Calu3 (cell line): ENCODE measurements at regions not wholly inside any gene's neighbourhood (a gene's known extent, or its start where the extent isn't known, plus 50 kb on each side); places are given as distances from the start of the nearest gene placed in this dataset.
A peak's percentile ranks its signal among the peaks of the same experiment; 100 is the strongest.

ENCODE experiments used
- BruUV-seq: library from RNA; stranded (reverse); fragments of 400-500 nt; replicated peaks from 2 replicates; lab custom pipeline; 2021; lab: Mats Ljungman, UMichigan
- CTCF ChIA-PET: fragments of 300-600 bp; sonication (Branson Sonifier 250); formaldehyde crosslinking; loops from one replicate; lab custom pipeline; 2022; ENCODE audit warnings: antibody characterized with exemption; lab: Charles Lee
- DNase-seq: peaks from one replicate; pipeline ENCODE4 v3.0.0; 2022
- H3K27ac Mint-ChIP-seq: one replicate; pipeline ENCODE4 v1.8.0; 2022; ENCODE audit warnings: mixed read lengths; ENCODE audit not compliant: unreplicated experiment
- H3K27me3 Mint-ChIP-seq: one replicate; pipeline ENCODE4 v1.8.0; 2022; ENCODE audit warnings: mixed read lengths; ENCODE audit not compliant: unreplicated experiment
- H3K36me3 Mint-ChIP-seq: one replicate; pipeline ENCODE4 v1.8.0; 2022; ENCODE audit warnings: mild to moderate bottlenecking, moderate library complexity, mixed read lengths; ENCODE audit not compliant: insufficient read depth, unreplicated experiment
- H3K4me1 Mint-ChIP-seq: one replicate; pipeline ENCODE4 v1.8.0; 2022; ENCODE audit warnings: mild to moderate bottlenecking, low read depth, mixed read lengths; ENCODE audit not compliant: unreplicated experiment
- H3K4me3 Mint-ChIP-seq: one replicate; pipeline ENCODE4 v1.8.0; 2022; ENCODE audit warnings: mild to moderate bottlenecking, low read depth, moderate library complexity, mixed read lengths; ENCODE audit not compliant: unreplicated experiment
- H3K9me3 Mint-ChIP-seq: one replicate; pipeline ENCODE4 v1.8.0; 2022; ENCODE audit warnings: low read depth, mixed read lengths; ENCODE audit not compliant: unreplicated experiment
- intact Hi-C: fragments of 100-400 bp; cut with micrococcal nuclease; formaldehyde crosslinking; loops from one replicate; pipeline ENCODE4 v1.10.0; 2022; ENCODE audit not compliant: unreplicated experiment
- TF ChIP-seq, protein P1 (sequence below): fragments of 200-600 bp; IDR thresholded peaks from one replicate; pipeline ENCODE4 v1.8.0; 2022; ENCODE audit warnings: antibody characterized with exemption; ENCODE audit not compliant: unreplicated experiment

DNA sequence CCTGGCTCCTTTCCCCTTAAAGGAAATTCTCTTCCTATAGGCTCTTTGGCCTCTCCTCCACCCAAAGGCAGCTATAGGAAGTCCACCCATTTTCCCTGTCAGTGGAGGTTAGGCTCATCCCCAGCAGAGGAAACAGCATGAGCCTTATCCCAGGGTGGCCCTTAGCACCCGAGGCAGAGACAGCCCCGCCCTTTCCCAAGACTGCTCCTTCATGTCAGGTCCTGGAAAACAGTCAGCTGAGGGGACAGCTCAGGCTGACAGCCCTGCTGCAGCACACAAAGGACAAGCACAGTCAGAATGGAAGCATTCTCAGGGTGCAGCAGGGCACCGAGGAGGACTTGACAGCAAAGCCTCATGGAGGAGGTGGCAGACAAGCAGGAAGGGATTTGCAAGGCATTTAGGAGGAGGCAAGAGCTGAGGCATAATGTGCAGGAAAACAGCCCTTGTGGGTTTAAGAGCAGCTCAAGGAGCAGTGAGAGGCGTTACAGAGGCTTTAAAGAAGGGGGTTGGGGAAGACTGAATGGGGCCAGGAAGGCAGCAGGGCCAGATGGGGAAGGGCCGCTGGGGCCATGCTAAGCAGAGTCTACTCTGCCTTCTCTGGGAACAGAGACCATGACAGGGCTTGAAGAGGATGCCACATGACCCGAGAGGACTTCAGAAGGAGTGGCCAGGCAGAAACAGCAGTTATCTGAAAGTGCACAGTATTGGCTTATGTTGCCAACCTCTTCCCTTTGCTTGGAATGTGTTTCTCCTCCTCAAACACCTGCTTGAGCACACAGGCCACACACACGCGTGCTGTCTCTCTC is 216.6 kb downstream of the SH3BP4 start:
- TF ChIP-seq, protein P1, sequence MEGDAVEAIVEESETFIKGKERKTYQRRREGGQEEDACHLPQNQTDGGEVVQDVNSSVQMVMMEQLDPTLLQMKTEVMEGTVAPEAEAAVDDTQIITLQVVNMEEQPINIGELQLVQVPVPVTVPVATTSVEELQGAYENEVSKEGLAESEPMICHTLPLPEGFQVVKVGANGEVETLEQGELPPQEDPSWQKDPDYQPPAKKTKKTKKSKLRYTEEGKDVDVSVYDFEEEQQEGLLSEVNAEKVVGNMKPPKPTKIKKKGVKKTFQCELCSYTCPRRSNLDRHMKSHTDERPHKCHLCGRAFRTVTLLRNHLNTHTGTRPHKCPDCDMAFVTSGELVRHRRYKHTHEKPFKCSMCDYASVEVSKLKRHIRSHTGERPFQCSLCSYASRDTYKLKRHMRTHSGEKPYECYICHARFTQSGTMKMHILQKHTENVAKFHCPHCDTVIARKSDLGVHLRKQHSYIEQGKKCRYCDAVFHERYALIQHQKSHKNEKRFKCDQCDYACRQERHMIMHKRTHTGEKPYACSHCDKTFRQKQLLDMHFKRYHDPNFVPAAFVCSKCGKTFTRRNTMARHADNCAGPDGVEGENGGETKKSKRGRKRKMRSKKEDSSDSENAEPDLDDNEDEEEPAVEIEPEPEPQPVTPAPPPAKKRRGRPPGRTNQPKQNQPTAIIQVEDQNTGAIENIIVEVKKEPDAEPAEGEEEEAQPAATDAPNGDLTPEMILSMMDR = no peak
- DNase-seq = no peak
- intact Hi-C loops = no loop called here
- BruUV-seq = no TSS peak
- peaks cover 3% of the 10 kb centered on the region for H3K9me3 Mint-ChIP-seq
- peaks cover 13% of the 10 kb centered on the region for H3K4me1 Mint-ChIP-seq
- peaks cover 54% of the 10 kb centered on the region for H3K27me3 Mint-ChIP-seq
- no peaks in the 10 kb centered on the region for H3K36me3 Mint-ChIP-seq
- CTCF ChIA-PET = no interaction called here
- H3K27ac Mint-ChIP-seq = no peak overlapping the region
- no peak overlapping the region for H3K4me3 Mint-ChIP-seq

DNA sequence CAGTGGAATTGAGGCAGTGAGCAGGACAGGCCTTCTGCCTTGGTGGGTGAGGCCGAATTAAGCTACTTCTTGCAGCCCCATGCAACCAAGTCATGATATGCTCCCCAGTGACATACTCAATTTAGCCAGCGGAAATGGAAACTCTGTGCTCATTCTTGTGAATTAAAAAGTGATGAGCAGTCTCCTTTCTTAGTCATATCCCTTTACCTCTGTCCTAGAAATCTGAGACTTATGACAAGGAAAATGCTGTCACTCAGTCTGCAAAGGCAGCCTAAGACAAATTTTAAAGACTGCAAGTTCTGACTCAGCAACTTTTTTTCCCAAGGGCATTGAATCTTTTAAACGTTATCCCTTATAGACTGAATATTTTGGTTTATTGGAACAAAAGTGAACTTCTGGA is 218.2 kb downstream of the SH3BP4 start:
- intact Hi-C loops = no loop called here
- no TSS peak for BruUV-seq
- peaks cover 3% of the 10 kb centered on the region for H3K9me3 Mint-ChIP-seq
- H3K4me1 Mint-ChIP-seq = peaks cover 13% of the 10 kb centered on the region
- no peak for DNase-seq
- TF ChIP-seq, protein P1 = no peak
- peaks cover 55% of the 10 kb centered on the region for H3K27me3 Mint-ChIP-seq
- CTCF ChIA-PET = no interaction called here
- H3K27ac Mint-ChIP-seq = no peak overlapping the region
- no peak overlapping the region for H3K4me3 Mint-ChIP-seq
- H3K36me3 Mint-ChIP-seq = no peaks in the 10 kb centered on the region

DNA sequence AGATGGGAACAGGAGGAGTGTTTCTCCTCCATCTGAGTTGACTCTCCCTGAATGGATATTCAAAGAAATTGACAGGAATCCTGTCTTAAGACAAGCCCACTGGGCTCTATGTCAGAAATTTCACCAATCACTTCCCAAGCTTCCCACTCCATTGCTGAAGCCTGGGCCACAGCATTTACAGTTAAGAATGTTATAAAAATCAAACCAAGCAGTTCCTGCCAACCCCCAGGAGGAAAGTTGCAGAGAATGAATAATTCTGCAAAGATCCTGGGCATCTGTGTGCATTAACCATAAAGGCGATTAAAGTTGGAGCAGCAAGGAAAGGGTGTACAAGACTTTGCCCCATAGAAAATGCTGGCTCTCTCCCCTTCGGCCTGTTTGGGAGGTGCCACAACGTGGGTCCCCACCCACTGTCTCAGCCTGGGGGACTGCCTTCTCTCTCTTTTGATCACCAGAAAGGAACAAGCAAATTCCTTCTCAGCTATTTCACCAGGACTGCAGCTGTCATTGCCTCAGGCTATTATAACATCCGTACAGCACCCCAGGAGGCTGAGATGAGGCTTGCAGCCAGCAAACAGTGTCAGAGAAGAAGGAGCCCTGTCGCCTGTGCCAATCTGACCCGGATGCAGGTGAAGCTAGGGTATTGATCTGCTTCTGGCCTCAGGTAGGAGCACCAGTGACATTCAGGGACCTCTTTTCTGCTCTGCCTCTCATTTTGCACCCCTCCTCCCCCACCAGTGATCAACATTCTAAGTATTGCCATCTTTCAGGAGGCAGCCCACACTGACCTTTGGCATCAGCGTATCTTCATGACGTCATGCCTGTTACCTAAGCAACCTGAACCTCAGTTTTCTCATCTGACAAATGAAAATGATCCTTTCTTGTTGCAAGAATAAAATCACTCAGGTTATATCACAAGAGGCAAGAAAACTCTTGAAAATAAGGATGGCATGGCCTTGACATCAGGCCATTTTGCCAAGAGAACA is 219.0 kb downstream of the SH3BP4 start:
- H3K4me1 Mint-ChIP-seq = peaks cover 13% of the 10 kb centered on the region
- H3K4me3 Mint-ChIP-seq = no peak overlapping the region
- peaks cover 55% of the 10 kb centered on the region for H3K27me3 Mint-ChIP-seq
- TF ChIP-seq, protein P1 = no peak
- no peaks in the 10 kb centered on the region for H3K36me3 Mint-ChIP-seq
- peaks cover 4% of the 10 kb centered on the region for H3K9me3 Mint-ChIP-seq
- no TSS peak for BruUV-seq
- DNase-seq = peak; percentile 57
- intact Hi-C loops = no loop called here
- CTCF ChIA-PET = no interaction called here
- peak overlapping the region; percentile 34 for H3K27ac Mint-ChIP-seq

DNA sequence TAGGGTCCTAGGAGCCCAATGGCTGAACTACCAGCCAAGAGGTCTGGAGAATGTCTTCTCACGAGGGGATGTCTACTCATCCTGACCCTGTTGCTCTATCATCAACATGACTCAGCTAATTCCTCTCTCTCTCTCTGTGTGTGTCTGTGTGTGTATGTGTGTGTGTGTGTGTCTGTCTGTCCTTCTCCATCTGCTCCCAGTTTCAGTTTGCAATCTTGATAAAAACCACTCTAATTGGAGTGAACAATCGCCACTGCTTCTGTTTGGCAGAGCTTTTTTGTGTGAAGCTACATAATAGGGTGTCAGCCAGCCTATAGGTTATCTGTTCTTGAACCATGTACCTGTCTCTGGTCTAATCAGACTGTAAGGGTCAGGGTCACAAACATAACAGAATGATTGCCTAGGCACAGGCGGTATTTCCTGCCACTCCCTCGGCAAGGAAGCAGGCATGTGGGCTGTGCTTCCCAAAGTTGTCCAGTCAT is 219.8 kb downstream of the SH3BP4 start:
- Mint-ChIP-seq H3K4me1 (peaks cover 13% of the 10 kb centered on the region), H3K36me3 (no peaks in the 10 kb centered on the region), H3K4me3 (no peak overlapping the region), H3K9me3 (peaks cover 9% of the 10 kb centered on the region), H3K27me3 (peaks cover 55% of the 10 kb centered on the region), H3K27ac (peak overlapping the region; percentile 34)
- TF ChIP-seq, protein P1 = no peak
- DNase-seq = no peak
- CTCF ChIA-PET = no interaction called here
- intact Hi-C loops = no loop called here
- BruUV-seq = no TSS peak
